K562 (cell line): ENCODE measurements at regions not wholly inside any gene's neighbourhood (a gene's known extent, or its start where the extent isn't known, plus 50 kb on each side); places are given as distances from the start of the nearest gene placed in this dataset.

Source experiments
- ATF7 ChIP-seq: fragments of 450-650 bp; IDR thresholded peaks from 2 replicates; pipeline ENCODE4 v1.7.1; 2014; ENCODE audit warnings: mild to moderate bottlenecking, moderate library complexity
- CBX2 ChIP-seq: fragments of 200-600 bp; sonication (generic); IDR thresholded peaks from one replicate; pipeline ENCODE4 v1.6.1; 2012; ENCODE audit warnings: mild to moderate bottlenecking, low read length, inconsistent platforms; ENCODE audit not compliant: insufficient read depth, poor library complexity, severe bottlenecking
- CC2D1A ChIP-seq: fragments of 450-650 bp; IDR thresholded peaks from 2 replicates; pipeline ENCODE4 v1.6.1; 2017; ENCODE audit warnings: mild to moderate bottlenecking
- CHAMP1 ChIP-seq: fragments of 450-650 bp; IDR thresholded peaks from 2 replicates; pipeline ENCODE4 v1.6.1; 2016; ENCODE audit warnings: mild to moderate bottlenecking
- MBD1 ChIP-seq: fragments of 250-450 bp; sonication (Bioruptor Pico); IDR thresholded peaks from 2 replicates; pipeline ENCODE4 v1.8.0; 2022; ENCODE audit warnings: inconsistent platforms
- MLX ChIP-seq, 2 experiments: fragments of 450-650 bp in 1 of 2; sonication (generic) in 1 of 2; formaldehyde crosslinking; conservative IDR thresholded peaks; 2 replicates each; pipeline versions ENCODE4 v1.4.0 to v1.8.1; 2020 to 2022; ENCODE audit warnings: mild to moderate bottlenecking in 1 of 2, missing genetic modification reagents in 1 of 2
- SETDB1 ChIP-seq: IDR thresholded peaks from one replicate; pipeline ENCODE4 v1.6.1; 2012; ENCODE audit warnings: low read length, control low read depth, inconsistent platforms
- TFAM ChIP-seq: fragments of 250-450 bp; sonication (Bioruptor Pico); conservative IDR thresholded peaks from 2 replicates; pipeline ENCODE4 v1.5.0; 2021; ENCODE audit warnings: mild to moderate bottlenecking, moderate library complexity
- TRIM24 ChIP-seq, 2 experiments: fragments of 450-650 bp; IDR thresholded peaks; 2 replicates each; pipeline ENCODE4 v1.6.1; 2016
- ZEB2 ChIP-seq: fragments of 450-650 bp; IDR thresholded peaks from 2 replicates; pipeline ENCODE4 v1.6.1; 2016
- ZNF407 ChIP-seq: fragments of 450-650 bp; IDR thresholded peaks from 2 replicates; pipeline ENCODE4 v1.6.1; 2016; ENCODE audit warnings: low read depth
- ZNF41 ChIP-seq: fragments of 250-450 bp; sonication (Bioruptor Pico); conservative IDR thresholded peaks from 2 replicates; pipeline ENCODE4 v1.4.0; 2020; ENCODE audit warnings: mild to moderate bottlenecking
- ZNF436 ChIP-seq: fragments of 250-450, 450-650 bp; sonication (Bioruptor Pico); formaldehyde crosslinking; IDR thresholded peaks from 2 replicates; pipeline ENCODE4 v1.7.0; 2020; ENCODE audit warnings: mild to moderate bottlenecking
- ZNF644 ChIP-seq: fragments of 200-800 bp; sonication (Bioruptor generic); IDR thresholded peaks from 2 replicates; pipeline ENCODE4 v1.6.1; 2016; ENCODE audit warnings: low read depth, missing genetic modification characterization, missing compliant biosample characterization
- ZNF785 ChIP-seq: fragments of 250-450 bp; sonication (Bioruptor Pico); IDR thresholded peaks from 2 replicates; pipeline ENCODE4 v1.4.0; 2020; ENCODE audit warnings: mild to moderate bottlenecking

- TF ChIP-seq MLX (CRISPR knock-in tag; conservative IDR thresholded peaks at IDR 0.05) (0 out of 4 replicates have a peak, but pooled peaks of 1 of the 2 experiments have one; percentile 79), ZNF644 (tag) (no peak), ZNF436 (CRISPR knock-in tag) (no peak), SETDB1 (no peak), MBD1 (no peak), TFAM (CRISPR knock-in tag) (no peak), ZNF41 (peak; percentile 54; the same call in 1 of the 2 replicates), ZEB2 (0 out of 2 replicates have a peak, but pooled peaks have one; percentile 13), CHAMP1 (peak; percentile 98), TRIM24 (IDR thresholded peaks at IDR 0.05) (peak in 1 of 2 experiments; percentile 51; a peak in 1 of 4 replicates), CBX2 (no peak), ZNF785 (CRISPR knock-in tag) (no peak), ZNF407 (no peak), ATF7 (peak; percentile 85), CC2D1A (peak; percentile 89)
These were observed 192.4 kb upstream of the GSE1 start (continued) for GRCh38 chr16:85420501-85421337.
